OCI-LY1 (cell line): ENCODE measurements at regions not wholly inside any gene's neighbourhood (a gene's known extent, or its start where the extent isn't known, plus 50 kb on each side); places are given as distances from the start of the nearest gene placed in this dataset.

Experiments used
- EZH2 ChIP-seq: fragments of 200-600 bp; sonication (generic), shearing (Covaris generic); IDR thresholded peaks from 2 replicates; pipeline ENCODE4 v1.8.0; 2017; ENCODE audit warnings: borderline replicate concordance, mixed run types, mild to moderate bottlenecking, antibody characterized with exemption, low read length, moderate library complexity, mixed read lengths
- TF ChIP-seq, protein P1 (sequence below): fragments of 200-600 bp; sonication (generic), shearing (Covaris generic); IDR thresholded peaks from 2 replicates; pipeline ENCODE4 v1.5.1; 2017; ENCODE audit warnings: mild to moderate bottlenecking, antibody characterized with exemption, low read length, moderate library complexity, mixed read lengths

DNA sequence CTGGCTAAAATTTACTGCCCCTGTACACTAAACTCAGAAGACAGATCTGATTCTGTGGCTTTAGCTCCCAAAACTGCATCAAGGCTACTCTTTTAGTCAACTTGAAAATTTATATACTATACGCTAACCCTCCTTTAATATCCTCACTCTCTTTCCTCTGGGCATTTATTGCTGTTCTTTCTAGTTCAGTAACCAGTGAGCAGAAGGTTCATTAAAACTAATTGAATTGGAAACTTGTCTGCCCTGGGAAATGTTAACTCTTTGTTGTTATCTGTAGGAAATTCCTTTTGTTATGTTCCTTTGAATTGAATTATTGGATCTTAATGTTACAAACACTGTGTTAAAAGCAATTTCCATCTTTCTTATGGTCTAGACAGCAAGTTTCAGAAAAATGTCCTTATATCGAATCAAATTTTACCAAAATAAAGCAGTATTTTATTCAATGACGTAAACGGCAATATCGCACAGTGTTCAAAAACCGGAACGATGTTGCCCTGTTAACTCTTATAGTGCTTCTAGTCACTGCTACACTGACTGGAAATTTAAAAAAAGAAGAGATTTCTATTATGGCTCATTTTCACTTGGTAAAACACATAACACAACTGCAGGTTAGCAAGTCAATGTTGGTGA is 168.3 kb downstream of the NR4A2 start:
- TF ChIP-seq, protein P1, sequence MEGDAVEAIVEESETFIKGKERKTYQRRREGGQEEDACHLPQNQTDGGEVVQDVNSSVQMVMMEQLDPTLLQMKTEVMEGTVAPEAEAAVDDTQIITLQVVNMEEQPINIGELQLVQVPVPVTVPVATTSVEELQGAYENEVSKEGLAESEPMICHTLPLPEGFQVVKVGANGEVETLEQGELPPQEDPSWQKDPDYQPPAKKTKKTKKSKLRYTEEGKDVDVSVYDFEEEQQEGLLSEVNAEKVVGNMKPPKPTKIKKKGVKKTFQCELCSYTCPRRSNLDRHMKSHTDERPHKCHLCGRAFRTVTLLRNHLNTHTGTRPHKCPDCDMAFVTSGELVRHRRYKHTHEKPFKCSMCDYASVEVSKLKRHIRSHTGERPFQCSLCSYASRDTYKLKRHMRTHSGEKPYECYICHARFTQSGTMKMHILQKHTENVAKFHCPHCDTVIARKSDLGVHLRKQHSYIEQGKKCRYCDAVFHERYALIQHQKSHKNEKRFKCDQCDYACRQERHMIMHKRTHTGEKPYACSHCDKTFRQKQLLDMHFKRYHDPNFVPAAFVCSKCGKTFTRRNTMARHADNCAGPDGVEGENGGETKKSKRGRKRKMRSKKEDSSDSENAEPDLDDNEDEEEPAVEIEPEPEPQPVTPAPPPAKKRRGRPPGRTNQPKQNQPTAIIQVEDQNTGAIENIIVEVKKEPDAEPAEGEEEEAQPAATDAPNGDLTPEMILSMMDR: no peak
- TF ChIP-seq EZH2: no peak
